ENCODE measurements at regions not wholly inside any gene's neighbourhood (a gene's known extent, or its start where the extent isn't known, plus 50 kb on each side); places are given as distances from the start of the nearest gene placed in this dataset.

DNA sequence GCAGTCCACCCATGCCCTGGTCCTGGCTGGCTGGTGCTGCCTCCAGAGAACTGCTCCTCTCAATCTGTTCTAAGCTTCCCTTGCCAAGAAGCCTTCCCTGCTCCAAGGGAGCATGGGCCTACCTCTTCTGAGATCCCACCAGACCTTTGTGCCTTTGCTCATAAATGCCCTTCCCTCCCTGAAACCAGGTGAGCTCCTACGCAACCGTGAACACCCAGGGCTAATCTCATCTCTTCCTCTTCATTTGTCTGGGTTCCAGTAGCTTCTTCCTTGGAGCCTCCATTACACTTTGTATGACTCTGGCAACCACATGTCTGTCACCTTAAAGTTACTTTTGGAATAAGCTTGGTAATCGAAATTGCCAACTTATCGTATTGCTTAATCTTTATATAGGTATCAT, 270.6 kb downstream of the PBX3 start:
- H3K27ac ChIP-seq (ENCODE audit: low read depth, low read length): no peak overlapping the region

DNA sequence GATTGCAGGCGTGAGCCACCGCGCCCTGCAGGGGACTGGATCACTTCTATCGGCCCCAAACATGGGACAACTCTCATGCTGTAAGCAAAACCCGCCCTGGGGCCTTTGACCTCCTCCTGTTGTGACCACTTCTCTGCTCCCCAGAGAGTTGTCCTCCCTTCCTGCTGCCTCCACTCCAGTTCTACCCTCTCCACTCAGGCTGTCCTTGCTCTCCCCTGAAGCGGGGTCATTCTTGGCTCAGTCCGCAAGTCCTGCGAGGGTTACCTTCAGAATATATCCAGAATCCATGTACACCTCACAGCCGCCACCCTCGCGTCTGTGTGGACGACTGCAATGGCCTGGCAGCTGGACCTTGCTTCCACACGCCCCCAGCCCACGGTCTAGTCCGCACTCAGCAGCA, 273.7 kb downstream of the PBX3 start:
- Histone ChIP-seq H2AFZ (ENCODE audit: low read length, unreplicated experiment) (no peak overlapping the region), H3K27ac (ENCODE audit: low read depth, low read length) (no peak overlapping the region), H3K4me3 (ENCODE audit: low read depth, low read length) (no peak overlapping the region), H3K4me1 (ENCODE audit: control insufficient read depth, insufficient read depth, low read length, unreplicated experiment) (no peaks in the 10 kb centered on the region), H3K79me2 (ENCODE audit: control insufficient read depth, insufficient read depth, low read length, unreplicated experiment) (no peaks in the 10 kb centered on the region), H3K27me3 (ENCODE audit: insufficient read depth, low read length) (peaks cover 20% of the 10 kb centered on the region), H3K36me3 (ENCODE audit: insufficient read depth, low read length) (no peaks in the 10 kb centered on the region)

More for the DNA sequence above, 270.6 kb downstream of the PBX3 start:
- Histone ChIP-seq H3K27me3 (ENCODE audit: insufficient read depth, low read length) (peaks cover 22% of the 10 kb centered on the region), H3K4me1 (ENCODE audit: control insufficient read depth, insufficient read depth, low read length, unreplicated experiment) (no peaks in the 10 kb centered on the region), H3K36me3 (ENCODE audit: insufficient read depth, low read length) (no peaks in the 10 kb centered on the region), H3K4me3 (ENCODE audit: low read depth, low read length) (no peak overlapping the region), H2AFZ (ENCODE audit: low read length, unreplicated experiment) (no peak overlapping the region), H3K79me2 (ENCODE audit: control insufficient read depth, insufficient read depth, low read length, unreplicated experiment) (no peaks in the 10 kb centered on the region)

DNA sequence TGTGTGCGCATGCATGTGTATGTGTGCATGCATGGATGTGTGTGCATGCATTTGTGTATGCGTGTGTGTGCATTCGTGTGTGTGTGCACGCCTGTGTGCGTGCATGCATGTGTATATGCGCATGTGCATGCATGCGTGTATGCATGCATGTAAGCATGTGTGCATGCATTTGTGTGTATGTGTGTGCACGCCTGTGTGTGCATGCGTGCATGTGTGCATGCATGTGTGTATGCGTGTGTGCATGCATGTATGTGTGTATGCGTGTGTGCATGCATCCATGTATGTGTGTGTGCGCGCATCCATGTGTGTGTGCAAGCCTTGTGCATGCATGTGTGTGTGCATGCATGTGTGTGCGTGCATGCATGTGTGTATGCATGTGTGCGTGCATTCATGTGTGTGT, 276.8 kb downstream of the PBX3 start:
- peaks cover 20% of the 10 kb centered on the region for H3K27me3 ChIP-seq (ENCODE audit: insufficient read depth, low read length)
- no peak overlapping the region for H3K27ac ChIP-seq (ENCODE audit: low read depth, low read length)
- no peak overlapping the region for H3K4me3 ChIP-seq (ENCODE audit: low read depth, low read length)
- no peak overlapping the region for H2AFZ ChIP-seq (ENCODE audit: low read length, unreplicated experiment)
- H3K36me3 ChIP-seq (ENCODE audit: insufficient read depth, low read length): no peaks in the 10 kb centered on the region
- H3K4me1 ChIP-seq (ENCODE audit: control insufficient read depth, insufficient read depth, low read length, unreplicated experiment): no peaks in the 10 kb centered on the region
- no peaks in the 10 kb centered on the region for H3K79me2 ChIP-seq (ENCODE audit: control insufficient read depth, insufficient read depth, low read length, unreplicated experiment)

DNA sequence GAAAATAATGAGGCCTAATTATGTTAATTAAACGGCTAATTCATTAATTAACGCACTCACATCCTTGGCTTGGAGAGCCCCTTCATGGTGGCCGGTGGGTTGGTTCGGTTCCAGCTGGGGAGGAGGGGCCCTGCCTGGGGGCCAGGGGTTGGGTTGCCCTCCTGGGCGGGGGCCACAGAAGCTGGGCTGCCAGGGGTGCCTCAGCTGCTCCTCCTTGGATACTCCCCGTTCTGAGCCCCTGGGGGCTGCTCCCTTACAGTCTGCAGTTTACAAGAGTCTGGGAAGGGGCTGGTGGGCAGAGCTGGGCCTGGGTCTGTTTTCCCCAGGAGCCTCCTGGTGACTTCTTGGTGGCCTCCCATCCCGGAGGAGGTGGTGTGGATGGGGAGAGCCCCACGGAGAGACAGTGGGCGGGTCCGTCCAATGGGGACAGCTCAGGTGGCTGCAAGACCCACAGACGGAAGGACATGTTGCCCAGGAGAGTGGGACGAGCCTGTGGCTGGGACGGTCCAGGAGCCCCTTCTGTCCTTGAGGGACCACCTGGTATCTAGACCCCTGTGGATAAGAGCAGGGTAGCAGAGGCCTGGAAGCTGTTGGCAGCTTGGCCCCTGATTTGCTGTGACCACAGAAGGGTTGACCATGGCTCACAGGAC, 277.5 kb downstream of the PBX3 start:
- H3K4me1 ChIP-seq (ENCODE audit: control insufficient read depth, insufficient read depth, low read length, unreplicated experiment): no peaks in the 10 kb centered on the region
- no peaks in the 10 kb centered on the region for H3K79me2 ChIP-seq (ENCODE audit: control insufficient read depth, insufficient read depth, low read length, unreplicated experiment)
- no peaks in the 10 kb centered on the region for H3K36me3 ChIP-seq (ENCODE audit: insufficient read depth, low read length)
- no peak overlapping the region for H3K27ac ChIP-seq (ENCODE audit: low read depth, low read length)
- H2AFZ ChIP-seq (ENCODE audit: low read length, unreplicated experiment): no peak overlapping the region
- no peak overlapping the region for H3K4me3 ChIP-seq (ENCODE audit: low read depth, low read length)
- peaks cover 20% of the 10 kb centered on the region for H3K27me3 ChIP-seq (ENCODE audit: insufficient read depth, low read length)

DNA sequence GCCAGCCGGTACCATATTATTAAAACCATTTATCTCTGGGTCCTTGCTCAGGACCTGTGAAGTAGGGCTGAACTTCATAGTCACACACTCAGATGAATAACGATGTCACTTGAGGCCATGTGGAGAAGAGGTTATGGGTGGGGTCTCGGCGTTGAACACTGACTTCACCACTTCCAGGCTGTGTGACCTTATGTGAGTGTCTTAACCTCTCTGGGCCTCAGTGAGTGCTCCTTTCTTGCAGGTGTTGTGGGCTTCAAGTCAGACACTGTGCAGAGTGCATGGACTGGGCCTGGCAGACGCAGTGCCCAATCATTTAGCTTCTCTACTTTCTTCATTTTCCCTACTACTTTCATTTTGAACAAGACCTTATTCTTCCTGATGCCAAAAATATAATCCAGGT, 278.8 kb downstream of the PBX3 start:
- H3K27me3 ChIP-seq (ENCODE audit: insufficient read depth, low read length): peaks cover 18% of the 10 kb centered on the region; the same call in 1 of the 2 replicates
- no peak overlapping the region for H2AFZ ChIP-seq (ENCODE audit: low read length, unreplicated experiment)
- H3K36me3 ChIP-seq (ENCODE audit: insufficient read depth, low read length): no peaks in the 10 kb centered on the region
- H3K4me3 ChIP-seq (ENCODE audit: low read depth, low read length): no peak overlapping the region
- H3K4me1 ChIP-seq (ENCODE audit: control insufficient read depth, insufficient read depth, low read length, unreplicated experiment): no peaks in the 10 kb centered on the region
- no peaks in the 10 kb centered on the region for H3K79me2 ChIP-seq (ENCODE audit: control insufficient read depth, insufficient read depth, low read length, unreplicated experiment)
- no peak overlapping the region for H3K27ac ChIP-seq (ENCODE audit: low read depth, low read length)

DNA sequence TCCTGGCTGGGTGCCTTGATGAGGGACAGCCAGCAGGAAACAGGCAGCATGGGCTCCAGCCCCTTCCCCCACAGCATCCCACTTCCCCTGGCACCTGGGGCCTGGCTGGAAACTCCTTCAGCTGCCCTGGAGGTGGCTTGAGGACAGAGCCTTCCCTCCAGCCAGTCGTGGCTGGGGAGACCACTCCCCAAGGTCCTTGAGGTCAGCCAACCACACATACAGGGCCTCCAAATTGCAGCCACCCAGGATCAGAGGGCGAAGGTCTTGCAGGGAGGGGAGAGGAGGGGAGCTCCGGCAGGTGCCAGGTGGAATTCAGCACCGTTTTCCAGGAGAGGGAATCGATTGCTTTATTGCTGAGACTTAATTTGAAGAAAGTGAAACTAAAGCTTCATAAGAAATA, 280.4 kb downstream of the PBX3 start:
- Histone ChIP-seq H3K27ac (ENCODE audit: low read depth, low read length) (no peak overlapping the region), H3K27me3 (ENCODE audit: insufficient read depth, low read length) (peaks cover 21% of the 10 kb centered on the region), H3K36me3 (ENCODE audit: insufficient read depth, low read length) (no peaks in the 10 kb centered on the region), H3K4me3 (ENCODE audit: low read depth, low read length) (no peak overlapping the region), H3K4me1 (ENCODE audit: control insufficient read depth, insufficient read depth, low read length, unreplicated experiment) (no peaks in the 10 kb centered on the region), H3K79me2 (ENCODE audit: control insufficient read depth, insufficient read depth, low read length, unreplicated experiment) (no peaks in the 10 kb centered on the region), H2AFZ (ENCODE audit: low read length, unreplicated experiment) (no peak overlapping the region)

DNA sequence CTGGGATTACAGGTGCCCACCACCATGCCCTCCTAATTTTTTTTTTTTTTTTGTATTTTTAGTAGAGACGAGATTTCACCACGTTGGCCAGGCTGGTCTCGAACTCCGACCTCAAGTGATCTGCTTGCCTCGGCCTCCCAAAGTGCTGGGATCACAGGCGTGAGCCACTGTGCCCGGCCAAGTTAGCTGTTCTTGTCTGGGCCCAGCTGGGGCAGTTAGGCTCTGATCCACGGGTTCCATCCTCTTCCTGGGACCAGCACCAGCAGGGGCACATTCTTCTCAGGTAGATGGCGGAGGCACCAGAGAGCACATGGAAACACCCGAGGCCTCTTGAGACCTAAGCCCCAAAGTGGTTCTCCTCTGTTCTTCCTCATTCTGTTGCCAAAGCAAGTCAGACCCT, 281.6 kb downstream of the PBX3 start:
- Histone ChIP-seq H2AFZ (ENCODE audit: low read length, unreplicated experiment) (no peak overlapping the region), H3K36me3 (ENCODE audit: insufficient read depth, low read length) (no peaks in the 10 kb centered on the region), H3K27ac (ENCODE audit: low read depth, low read length) (no peak overlapping the region), H3K4me3 (ENCODE audit: low read depth, low read length) (no peak overlapping the region), H3K4me1 (ENCODE audit: control insufficient read depth, insufficient read depth, low read length, unreplicated experiment) (no peaks in the 10 kb centered on the region), H3K79me2 (ENCODE audit: control insufficient read depth, insufficient read depth, low read length, unreplicated experiment) (no peaks in the 10 kb centered on the region), H3K27me3 (ENCODE audit: insufficient read depth, low read length) (peaks cover 27% of the 10 kb centered on the region)

DNA sequence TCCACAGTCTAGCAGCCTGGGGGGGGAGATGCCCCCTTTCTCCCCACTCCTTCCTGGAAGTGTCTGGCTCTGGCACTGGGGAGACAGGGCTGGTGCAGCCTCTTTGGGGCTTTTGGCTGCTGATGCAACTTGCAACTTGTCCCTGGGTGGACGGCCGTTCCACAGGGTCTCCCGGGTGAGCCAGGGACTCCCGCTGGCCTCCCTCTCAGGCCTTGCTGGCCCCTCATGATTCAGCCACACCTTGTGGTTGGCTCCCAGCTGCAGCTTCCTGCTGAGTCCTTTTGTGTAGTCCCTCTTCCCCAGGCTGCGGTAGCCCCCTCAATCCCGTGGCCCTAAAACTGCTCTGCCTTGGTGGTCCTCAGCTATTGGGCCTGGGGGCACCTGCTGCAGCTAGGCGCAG, 283.5 kb downstream of the PBX3 start:
- H3K4me3 ChIP-seq (ENCODE audit: low read depth, low read length): no peak overlapping the region
- no peaks in the 10 kb centered on the region for H3K79me2 ChIP-seq (ENCODE audit: control insufficient read depth, insufficient read depth, low read length, unreplicated experiment)
- H3K4me1 ChIP-seq (ENCODE audit: control insufficient read depth, insufficient read depth, low read length, unreplicated experiment): no peaks in the 10 kb centered on the region
- no peak overlapping the region for H2AFZ ChIP-seq (ENCODE audit: low read length, unreplicated experiment)
- H3K27ac ChIP-seq (ENCODE audit: low read depth, low read length): no peak overlapping the region
- no peaks in the 10 kb centered on the region for H3K36me3 ChIP-seq (ENCODE audit: insufficient read depth, low read length)
- peaks cover 32% of the 10 kb centered on the region for H3K27me3 ChIP-seq (ENCODE audit: insufficient read depth, low read length)

DNA sequence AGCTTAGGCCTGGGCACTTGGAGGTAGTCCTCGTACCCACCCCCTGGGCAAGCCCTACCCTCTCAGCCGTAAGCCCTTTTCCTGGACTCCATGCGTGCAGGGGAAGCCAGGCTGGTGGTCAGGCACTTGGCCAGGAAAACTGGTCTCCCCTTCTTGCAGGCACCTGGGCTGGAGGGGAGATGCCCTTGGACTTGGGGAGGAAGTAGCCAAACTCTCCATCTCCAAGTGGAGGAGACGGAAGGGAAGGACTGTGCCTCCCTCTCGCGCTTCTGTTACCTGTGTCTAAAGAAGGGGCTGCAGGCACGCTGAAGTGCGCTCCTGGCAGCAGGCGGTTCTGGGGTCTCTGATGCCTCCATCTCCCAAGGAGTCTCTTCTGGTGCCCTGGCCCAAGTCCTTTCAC, 283.9 kb downstream of the PBX3 start:
- Histone ChIP-seq H3K36me3 (ENCODE audit: insufficient read depth, low read length) (no peaks in the 10 kb centered on the region), H3K27ac (ENCODE audit: low read depth, low read length) (no peak overlapping the region), H3K79me2 (ENCODE audit: control insufficient read depth, insufficient read depth, low read length, unreplicated experiment) (no peaks in the 10 kb centered on the region), H3K27me3 (ENCODE audit: insufficient read depth, low read length) (peaks cover 32% of the 10 kb centered on the region), H3K4me3 (ENCODE audit: low read depth, low read length) (no peak overlapping the region), H2AFZ (ENCODE audit: low read length, unreplicated experiment) (no peak overlapping the region), H3K4me1 (ENCODE audit: control insufficient read depth, insufficient read depth, low read length, unreplicated experiment) (no peaks in the 10 kb centered on the region)

DNA sequence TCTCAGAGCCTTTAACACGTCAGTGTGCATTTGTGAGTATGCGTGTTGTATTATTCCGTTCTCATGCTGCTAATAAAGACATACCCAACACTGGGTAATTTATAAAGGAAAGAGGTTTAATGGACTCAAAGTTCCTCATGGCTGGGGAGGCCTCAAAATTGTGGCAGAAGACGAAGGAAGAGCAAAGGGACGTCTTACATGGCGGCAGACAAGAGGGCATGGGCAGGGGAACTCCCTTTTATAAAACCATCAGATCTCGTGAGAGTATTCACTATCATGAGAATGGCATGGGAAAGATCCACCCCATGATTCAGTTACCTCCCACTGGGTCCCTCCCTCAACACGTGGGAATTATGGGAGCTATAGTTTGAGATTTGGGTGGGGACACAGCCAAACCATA, 285.0 kb downstream of the PBX3 start:
- H3K27ac ChIP-seq (ENCODE audit: low read depth, low read length): no peak overlapping the region
- H2AFZ ChIP-seq (ENCODE audit: low read length, unreplicated experiment): no peak overlapping the region
- H3K4me3 ChIP-seq (ENCODE audit: low read depth, low read length): no peak overlapping the region
- no peaks in the 10 kb centered on the region for H3K4me1 ChIP-seq (ENCODE audit: control insufficient read depth, insufficient read depth, low read length, unreplicated experiment)
- H3K27me3 ChIP-seq (ENCODE audit: insufficient read depth, low read length): peaks cover 32% of the 10 kb centered on the region
- H3K79me2 ChIP-seq (ENCODE audit: control insufficient read depth, insufficient read depth, low read length, unreplicated experiment): no peaks in the 10 kb centered on the region
- H3K36me3 ChIP-seq (ENCODE audit: insufficient read depth, low read length): no peaks in the 10 kb centered on the region

DNA sequence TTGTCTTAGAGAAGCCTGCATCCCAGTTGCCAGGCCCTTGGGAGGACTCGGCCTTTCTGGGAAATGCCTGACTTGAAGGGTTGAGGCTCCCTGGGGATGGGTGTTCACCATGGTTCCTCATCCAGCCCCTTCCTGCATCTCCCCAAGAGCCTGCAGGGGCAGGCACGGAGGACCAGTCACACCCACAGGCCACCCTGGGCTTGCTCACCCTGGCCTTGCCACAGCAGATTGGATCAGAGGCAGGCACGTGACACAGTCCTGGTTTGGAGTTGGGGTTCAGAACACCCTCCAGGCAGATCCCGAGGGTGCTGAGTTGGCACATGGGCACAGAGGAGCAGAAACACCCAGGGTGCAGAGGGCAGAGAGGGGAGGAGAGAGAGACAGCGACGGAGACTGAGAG, 286.1 kb downstream of the PBX3 start:
- no peaks in the 10 kb centered on the region for H3K36me3 ChIP-seq (ENCODE audit: insufficient read depth, low read length)
- H3K27me3 ChIP-seq (ENCODE audit: insufficient read depth, low read length): peaks cover 32% of the 10 kb centered on the region
- H3K4me1 ChIP-seq (ENCODE audit: control insufficient read depth, insufficient read depth, low read length, unreplicated experiment): no peaks in the 10 kb centered on the region
- H3K4me3 ChIP-seq (ENCODE audit: low read depth, low read length): no peak overlapping the region
- no peak overlapping the region for H2AFZ ChIP-seq (ENCODE audit: low read length, unreplicated experiment)
- no peak overlapping the region for H3K27ac ChIP-seq (ENCODE audit: low read depth, low read length)
- no peaks in the 10 kb centered on the region for H3K79me2 ChIP-seq (ENCODE audit: control insufficient read depth, insufficient read depth, low read length, unreplicated experiment)

All from ACC112 (cell line).